ENCODE measurements at regions not wholly inside any gene's neighbourhood (a gene's known extent, or its start where the extent isn't known, plus 50 kb on each side); places are given as distances from the start of the nearest gene placed in this dataset.

DNA sequence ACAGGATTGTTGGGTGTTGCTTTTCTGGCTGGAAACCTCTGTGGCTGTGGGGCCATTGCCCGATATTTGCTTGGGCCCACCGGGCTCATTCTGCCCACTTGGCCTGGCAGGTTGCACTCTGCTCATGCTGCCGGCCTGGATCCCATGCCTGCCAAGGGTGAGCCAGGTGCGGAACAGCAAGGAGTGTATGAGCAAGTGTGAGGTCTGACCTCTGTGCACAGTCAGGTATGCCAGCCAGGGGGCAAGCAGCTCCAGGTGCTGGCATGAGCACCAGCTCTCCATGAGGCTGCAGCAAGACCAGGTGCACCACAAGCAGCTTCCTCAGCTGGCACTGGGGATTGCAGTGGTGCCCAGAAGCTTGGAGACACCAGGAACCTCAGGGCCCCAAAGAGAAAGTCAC lies 65.4 kb upstream of the KIF5B start:
- in situ Hi-C loops (cut with MboI; ENCODE audit: low sequenced_read_pairs): no loop called here
- H3K9me3 ChIP-seq: no peaks in the 10 kb centered on the region; the same call in 1 of the 2 replicates
- no peaks in the 10 kb centered on the region for H3K27me3 ChIP-seq (ENCODE audit: low read depth)
- no peak for DNase-seq (ENCODE audit: low spot score in 2 of 2)
- peaks cover 7% of the 10 kb centered on the region for H3K4me1 ChIP-seq
- H3K4me3 ChIP-seq: no peak overlapping the region
- no peaks in the 10 kb centered on the region for H3K36me3 ChIP-seq (replicated peaks)

DNA sequence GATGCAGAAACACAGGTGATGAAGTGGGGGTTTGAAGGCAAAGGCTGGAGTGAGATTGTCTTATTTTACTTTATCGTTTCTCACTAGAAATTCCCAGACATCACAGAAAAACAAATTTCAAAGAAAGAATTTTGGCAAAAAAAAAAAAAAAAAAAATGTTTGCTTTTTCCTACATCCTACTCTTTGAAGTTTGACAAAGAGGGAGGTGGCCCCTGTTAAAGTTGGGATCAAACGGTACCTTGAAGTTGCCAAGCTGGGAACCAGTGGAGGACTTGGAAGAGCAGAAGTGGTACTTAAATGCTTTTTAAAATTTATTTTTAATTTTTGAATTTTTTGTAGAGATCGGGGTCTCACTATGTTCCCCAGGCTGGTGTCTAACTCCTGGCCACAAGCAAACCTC lies 63.9 kb upstream of the KIF5B start:
- H3K4me3 ChIP-seq: no peak overlapping the region
- DNase-seq (ENCODE audit: low spot score in 2 of 2): no peak
- no peaks in the 10 kb centered on the region for H3K27me3 ChIP-seq (ENCODE audit: low read depth)
- H3K36me3 ChIP-seq (replicated peaks): no peaks in the 10 kb centered on the region
- peaks cover 5% of the 10 kb centered on the region for H3K4me1 ChIP-seq
- in situ Hi-C loops (cut with MboI; ENCODE audit: low sequenced_read_pairs): no loop called here
- no peaks in the 10 kb centered on the region; the same call in 1 of the 2 replicates for H3K9me3 ChIP-seq

- no peak for DNase-seq (ENCODE audit: low spot score in 2 of 2)
- H3K36me3 ChIP-seq (replicated peaks): no peaks in the 10 kb centered on the region
- H3K9me3 ChIP-seq: no peaks in the 10 kb centered on the region
- in situ Hi-C loops (cut with MboI; ENCODE audit: low sequenced_read_pairs): no loop called here
- no peak overlapping the region for H3K4me3 ChIP-seq
- no peaks in the 10 kb centered on the region for H3K4me1 ChIP-seq
- H3K27me3 ChIP-seq (ENCODE audit: low read depth): no peaks in the 10 kb centered on the region; the same call in 1 of the 2 replicates
Measured at GRCh38 chr10:32114508-32114907, 58.3 kb upstream of the KIF5B start.

- no peaks in the 10 kb centered on the region; the same call in 1 of the 2 replicates for H3K27me3 ChIP-seq (ENCODE audit: low read depth)
- no peak overlapping the region for H3K4me3 ChIP-seq
- H3K9me3 ChIP-seq: no peaks in the 10 kb centered on the region
- no peaks in the 10 kb centered on the region for H3K4me1 ChIP-seq
- no peak for DNase-seq (ENCODE audit: low spot score in 2 of 2)
- in situ Hi-C loops (cut with MboI; ENCODE audit: low sequenced_read_pairs): no loop called here
- H3K36me3 ChIP-seq (replicated peaks): no peaks in the 10 kb centered on the region
Measured at GRCh38 chr10:32112055-32112454, 55.8 kb upstream of the KIF5B start.

DNA sequence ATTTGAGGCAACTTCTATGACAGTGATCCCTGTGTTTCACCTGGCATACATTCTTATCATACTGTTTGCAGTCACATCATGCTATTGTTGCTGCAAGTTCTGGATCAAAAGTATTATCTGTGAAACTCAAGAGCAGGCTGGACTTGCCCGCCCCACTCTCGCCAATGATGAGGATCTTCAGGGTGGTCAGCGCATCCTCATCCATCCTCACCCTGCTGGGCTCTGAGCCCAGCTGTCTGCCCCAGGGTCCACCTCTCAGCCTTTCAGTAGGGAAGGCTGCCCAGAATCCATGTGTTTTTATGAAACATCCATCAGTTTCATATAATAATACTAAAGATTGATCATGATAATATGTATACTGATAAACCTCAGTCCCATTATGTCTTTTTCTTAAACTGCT lies 55.4 kb upstream of the KIF5B start:
- in situ Hi-C loops (cut with MboI; ENCODE audit: low sequenced_read_pairs): no loop called here
- H3K4me3 ChIP-seq: no peak overlapping the region
- no peaks in the 10 kb centered on the region for H3K4me1 ChIP-seq
- H3K9me3 ChIP-seq: no peaks in the 10 kb centered on the region
- no peaks in the 10 kb centered on the region for H3K36me3 ChIP-seq (replicated peaks)
- no peaks in the 10 kb centered on the region; the same call in 1 of the 2 replicates for H3K27me3 ChIP-seq (ENCODE audit: low read depth)
- no peak for DNase-seq (ENCODE audit: low spot score in 2 of 2)

DNA sequence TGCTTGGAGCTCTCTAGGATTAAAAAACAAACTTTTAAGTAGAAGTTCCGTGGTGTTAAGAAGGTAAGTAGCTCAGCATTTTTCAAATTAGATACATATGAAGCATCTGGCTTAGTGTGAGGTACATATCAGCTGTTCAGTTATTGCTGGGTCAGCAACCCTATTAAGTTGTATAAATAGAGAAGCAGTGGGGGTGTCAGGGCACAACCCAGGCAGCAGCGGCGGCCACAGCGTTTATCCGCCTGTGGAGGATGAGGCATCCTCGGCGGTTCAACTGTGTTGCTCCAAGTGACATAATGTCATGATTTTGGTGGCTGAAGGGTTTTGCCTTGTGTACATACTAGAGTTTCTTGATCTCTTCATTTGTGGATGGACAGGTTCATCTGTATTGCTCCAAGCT lies 54.6 kb upstream of the KIF5B start:
- DNase-seq (ENCODE audit: low spot score in 2 of 2): no peak
- in situ Hi-C loops (cut with MboI; ENCODE audit: low sequenced_read_pairs): no loop called here
- Histone ChIP-seq H3K36me3 (replicated peaks) (no peaks in the 10 kb centered on the region), H3K27me3 (ENCODE audit: low read depth) (no peaks in the 10 kb centered on the region; the same call in 1 of the 2 replicates), H3K4me3 (no peak overlapping the region), H3K9me3 (no peaks in the 10 kb centered on the region), H3K4me1 (no peaks in the 10 kb centered on the region)

- no peaks in the 10 kb centered on the region for H3K9me3 ChIP-seq
- H3K4me3 ChIP-seq: no peak overlapping the region
- H3K27me3 ChIP-seq (ENCODE audit: low read depth): no peaks in the 10 kb centered on the region; the same call in 1 of the 2 replicates
- H3K36me3 ChIP-seq (replicated peaks): no peaks in the 10 kb centered on the region
- H3K4me1 ChIP-seq: no peaks in the 10 kb centered on the region
- in situ Hi-C loops (cut with MboI; ENCODE audit: low sequenced_read_pairs): no loop called here
- no peak for DNase-seq (ENCODE audit: low spot score in 2 of 2)
Measured at GRCh38 chr10:32109603-32110002, 53.4 kb upstream of the KIF5B start.
